HEK293 (cell line): ENCODE measurements at regions not wholly inside any gene's neighbourhood (a gene's known extent, or its start where the extent isn't known, plus 50 kb on each side); places are given as distances from the start of the nearest gene placed in this dataset.

Experiments used
- CTCF ChIA-PET: fragments of 350-600 bp; formaldehyde crosslinking; extraction: SDS; loops from one replicate; lab custom pipeline; 2021; ENCODE audit warnings: antibody characterized with exemption; lab: Yijun Ruan, JAX
- POLR2A ChIA-PET: fragments of 300-600 bp; formaldehyde crosslinking; extraction: SDS; loops from one replicate; lab custom pipeline; 2020; ENCODE audit warnings: antibody characterized with exemption, inconsistent platforms; lab: Yijun Ruan, JAX
- H3K27ac ChIP-seq: fragments of 200-500 bp; sonication (Bioruptor generic); 2 replicates; pipeline ENCODE4 v1.5.1; 2014; ENCODE audit warnings: low read depth, low read length, control low read depth, inconsistent platforms; ENCODE audit errors: extremely low read depth
- H3K36me3 ChIP-seq, 2 experiments: fragments of 200-500 bp in 1 of 2; sonication (Bioruptor generic) in 1 of 2; 1 replicate in 1 of 2; 2 replicates in 1 of 2; pipeline ENCODE4 v1.5.1; 2014 to 2017; ENCODE audit warnings: inconsistent platforms in 2 of 2, low read length in 2 of 2; ENCODE audit not compliant: control insufficient read depth in 2 of 2, insufficient read depth in 1 of 2
- H3K4me1 ChIP-seq: fragments of 200-500 bp; sonication (Bioruptor generic); 2 replicates; pipeline ENCODE4 v1.5.1; 2014; ENCODE audit warnings: mild to moderate bottlenecking, low read length, inconsistent platforms; ENCODE audit not compliant: control insufficient read depth, insufficient read depth
- H3K4me3 ChIP-seq: 2 replicates; pipeline ENCODE4 v1.5.1; 2011; ENCODE audit warnings: low read depth, mild to moderate bottlenecking, control low read depth, low read length, moderate library complexity
- H3K9me3 ChIP-seq: fragments of 200-500 bp; sonication (Bioruptor generic); 2 replicates; pipeline ENCODE4 v1.5.1; 2014; ENCODE audit warnings: low read depth, low read length, inconsistent platforms; ENCODE audit not compliant: control insufficient read depth, insufficient read depth
- KLF16 ChIP-seq: fragments of 450-650 bp; formaldehyde crosslinking; IDR thresholded peaks from 2 replicates; pipeline ENCODE4 v1.5.1; 2017; ENCODE audit warnings: missing biosample characterization, missing genetic modification characterization
- KLF8 ChIP-seq: fragments of 450-650 bp; formaldehyde crosslinking; IDR thresholded peaks from 2 replicates; pipeline ENCODE4 v1.5.1; 2016; ENCODE audit warnings: missing biosample characterization, missing genetic modification characterization
- MZF1 ChIP-seq: fragments of 450-650 bp; formaldehyde crosslinking; IDR thresholded peaks from 2 replicates; pipeline ENCODE4 v1.5.1; 2017; ENCODE audit warnings: missing biosample characterization, missing genetic modification characterization, borderline replicate concordance
- SCRT1 ChIP-seq: fragments of 450-650 bp; formaldehyde crosslinking; IDR thresholded peaks from 2 replicates; pipeline ENCODE4 v1.5.1; 2016; ENCODE audit warnings: missing biosample characterization, missing genetic modification characterization, borderline replicate concordance
- ZBTB48 ChIP-seq: fragments of 450-650 bp; formaldehyde crosslinking; IDR thresholded peaks from 2 replicates; pipeline ENCODE4 v1.5.1; 2016; ENCODE audit warnings: missing biosample characterization, missing genetic modification characterization
- ZBTB6 ChIP-seq: fragments of 450-650 bp; formaldehyde crosslinking; IDR thresholded peaks from 2 replicates; pipeline ENCODE4 v1.5.1; 2017; ENCODE audit warnings: missing biosample characterization, missing genetic modification characterization
- ZFP3 ChIP-seq: fragments of 450-650 bp; formaldehyde crosslinking; IDR thresholded peaks from 2 replicates; pipeline ENCODE4 v1.5.1; 2016; ENCODE audit warnings: low read depth, missing biosample characterization, missing genetic modification characterization
- ZFP41 ChIP-seq: fragments of 450-650 bp; formaldehyde crosslinking; IDR thresholded peaks from 2 replicates; pipeline ENCODE4 v1.5.1; 2016; ENCODE audit warnings: missing biosample characterization, missing genetic modification characterization, borderline replicate concordance
- ZNF140 ChIP-seq: fragments of 450-650 bp; formaldehyde crosslinking; IDR thresholded peaks from 2 replicates; pipeline ENCODE4 v1.5.1; 2016; ENCODE audit warnings: missing biosample characterization, missing genetic modification characterization
- ZNF223 ChIP-seq: fragments of 450-650 bp; formaldehyde crosslinking; IDR thresholded peaks from 2 replicates; pipeline ENCODE4 v1.5.1; 2016; ENCODE audit warnings: missing biosample characterization, missing genetic modification characterization
- ZNF335 ChIP-seq: fragments of 450-650 bp; formaldehyde crosslinking; conservative IDR thresholded peaks from 2 replicates; pipeline ENCODE4 v1.5.1; 2016; ENCODE audit warnings: missing biosample characterization, missing genetic modification characterization
- ZNF391 ChIP-seq: fragments of 450-650 bp; formaldehyde crosslinking; IDR thresholded peaks from 2 replicates; pipeline ENCODE4 v1.5.1; 2016; ENCODE audit warnings: low read depth, missing biosample characterization, missing genetic modification characterization, borderline replicate concordance
- ZNF521 ChIP-seq: fragments of 450-650 bp; formaldehyde crosslinking; IDR thresholded peaks from 2 replicates; pipeline ENCODE4 v1.5.1; 2017; ENCODE audit warnings: missing biosample characterization, mild to moderate bottlenecking, missing genetic modification characterization
- ZNF544 ChIP-seq: fragments of 450-650 bp; formaldehyde crosslinking; IDR thresholded peaks from 2 replicates; pipeline ENCODE4 v1.5.0; 2017; ENCODE audit warnings: missing biosample characterization, missing genetic modification characterization
- ZNF548 ChIP-seq: fragments of 450-650 bp; formaldehyde crosslinking; IDR thresholded peaks from 2 replicates; pipeline ENCODE4 v1.5.1; 2016; ENCODE audit warnings: missing biosample characterization, missing genetic modification characterization
- ZNF785 ChIP-seq: fragments of 450-650 bp; formaldehyde crosslinking; IDR thresholded peaks from 2 replicates; pipeline ENCODE4 v1.5.1; 2016; ENCODE audit warnings: missing biosample characterization, missing genetic modification characterization
- TF ChIP-seq, protein P1 (sequence below): fragments of 450-650 bp; formaldehyde crosslinking; IDR thresholded peaks from 2 replicates; pipeline ENCODE4 v1.5.1; 2016; ENCODE audit warnings: missing biosample characterization, missing genetic modification characterization

- no peak for TF ChIP-seq ZBTB6 (tag by site-specific recombination)
Measured at GRCh38 chr2:2644040-2644439, 313.0 kb upstream of the MYT1L start (continued).

- no peaks in the 10 kb centered on the region for H3K9me3 ChIP-seq
- CTCF ChIA-PET: no interaction called here
- H3K27ac ChIP-seq: no peak overlapping the region
- H3K4me3 ChIP-seq: no peak overlapping the region
- no peaks in the 10 kb centered on the region for H3K36me3 ChIP-seq
- TF ChIP-seq ZNF521 (tag by site-specific recombination) (no peak), KLF16 (tag by site-specific recombination) (no peak), SCRT1 (tag by site-specific recombination) (no peak), ZNF544 (tag by site-specific recombination) (no peak), ZNF140 (tag by site-specific recombination) (no peak), ZNF391 (tag by site-specific recombination) (no peak), ZFP41 (tag by site-specific recombination) (no peak), ZFP3 (no peak), ZNF335 (tag by site-specific recombination) (no peak), ZNF785 (tag by site-specific recombination) (no peak)
- TF ChIP-seq, protein P1, sequence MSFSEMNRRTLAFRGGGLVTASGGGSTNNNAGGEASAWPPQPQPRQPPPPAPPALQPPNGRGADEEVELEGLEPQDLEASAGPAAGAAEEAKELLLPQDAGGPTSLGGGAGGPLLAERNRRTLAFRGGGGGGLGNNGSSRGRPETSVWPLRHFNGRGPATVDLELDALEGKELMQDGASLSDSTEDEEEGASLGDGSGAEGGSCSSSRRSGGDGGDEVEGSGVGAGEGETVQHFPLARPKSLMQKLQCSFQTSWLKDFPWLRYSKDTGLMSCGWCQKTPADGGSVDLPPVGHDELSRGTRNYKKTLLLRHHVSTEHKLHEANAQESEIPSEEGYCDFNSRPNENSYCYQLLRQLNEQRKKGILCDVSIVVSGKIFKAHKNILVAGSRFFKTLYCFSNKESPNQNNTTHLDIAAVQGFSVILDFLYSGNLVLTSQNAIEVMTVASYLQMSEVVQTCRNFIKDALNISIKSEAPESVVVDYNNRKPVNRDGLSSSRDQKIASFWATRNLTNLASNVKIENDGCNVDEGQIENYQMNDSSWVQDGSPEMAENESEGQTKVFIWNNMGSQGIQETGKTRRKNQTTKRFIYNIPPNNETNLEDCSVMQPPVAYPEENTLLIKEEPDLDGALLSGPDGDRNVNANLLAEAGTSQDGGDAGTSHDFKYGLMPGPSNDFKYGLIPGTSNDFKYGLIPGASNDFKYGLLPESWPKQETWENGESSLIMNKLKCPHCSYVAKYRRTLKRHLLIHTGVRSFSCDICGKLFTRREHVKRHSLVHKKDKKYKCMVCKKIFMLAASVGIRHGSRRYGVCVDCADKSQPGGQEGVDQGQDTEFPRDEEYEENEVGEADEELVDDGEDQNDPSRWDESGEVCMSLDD (tag by site-specific recombination): no peak
- TF ChIP-seq, all 188 proteins: peak for 0
- POLR2A ChIA-PET: no interaction called here
- no peaks in the 10 kb centered on the region for H3K4me1 ChIP-seq
Measured at GRCh38 chr2:2642906-2643890, 312.1 kb upstream of the MYT1L start.

DNA sequence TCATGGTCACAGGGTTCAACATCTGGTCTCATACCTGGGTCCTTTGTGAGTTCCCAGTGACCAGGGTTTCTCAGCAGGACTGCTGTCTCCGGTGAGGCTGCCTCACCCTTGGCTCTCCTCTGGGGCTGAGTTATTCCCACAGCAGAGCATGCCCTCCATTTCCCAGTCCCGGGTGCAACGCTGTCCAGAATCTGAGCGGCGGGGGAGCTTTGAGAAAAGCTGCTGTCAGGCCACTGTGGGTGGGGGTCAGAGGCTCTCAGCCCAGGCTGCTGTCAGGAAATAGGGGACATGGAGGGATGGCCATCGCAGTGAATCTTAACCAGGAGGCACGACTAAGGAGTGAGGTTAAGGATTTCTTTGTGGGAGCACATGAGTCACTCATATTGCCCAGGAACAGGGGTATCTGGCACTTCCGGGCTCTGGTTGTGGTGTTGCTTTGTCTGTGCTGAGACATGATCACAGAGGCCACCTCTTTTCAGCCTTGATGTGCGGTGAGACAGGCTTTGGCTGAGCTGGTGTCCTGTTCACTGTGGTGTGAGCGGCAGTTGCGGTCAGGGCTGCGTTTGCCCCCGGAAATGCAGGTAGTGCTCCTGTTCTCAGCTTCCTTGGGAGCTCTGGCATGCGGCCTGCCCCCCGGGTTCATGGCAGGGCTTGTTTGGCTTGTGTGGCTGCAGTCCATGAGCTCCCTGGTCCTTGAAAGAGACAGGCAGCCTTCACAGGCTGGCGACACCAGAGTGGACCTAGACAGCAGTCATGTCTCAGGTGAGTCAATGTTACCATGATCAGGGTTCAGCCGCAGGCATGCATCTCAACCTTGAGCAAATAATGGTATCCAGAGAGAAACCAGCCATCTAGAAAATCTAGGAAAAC is 310.7 kb upstream of the MYT1L start:
- Histone ChIP-seq H3K4me1 (no peaks in the 10 kb centered on the region), H3K9me3 (no peaks in the 10 kb centered on the region), H3K4me3 (no peak overlapping the region)
- CTCF ChIA-PET: interaction anchor here (0.6 kb wide), 1 partner anchor 743 kb away, joined by 3 read pairs; no protein-coding TSS in a partner anchor
- TF ChIP-seq ZBTB48: no peak
- TF ChIP-seq, all 188 proteins: peak for 0
- POLR2A ChIA-PET: no interaction called here
- H3K27ac ChIP-seq: no peak overlapping the region
- no peaks in the 10 kb centered on the region for H3K36me3 ChIP-seq

- Histone ChIP-seq H3K9me3 (no peaks in the 10 kb centered on the region), H3K36me3 (no peaks in the 10 kb centered on the region), H3K4me1 (no peaks in the 10 kb centered on the region), H3K4me3 (no peak overlapping the region), H3K27ac (no peak overlapping the region)
- TF ChIP-seq KLF8 (no peak), MZF1 (tag by site-specific recombination) (no peak), ZNF548 (tag by site-specific recombination) (no peak), ZNF223 (no peak), SCRT1 (tag by site-specific recombination) (no peak)
- CTCF ChIA-PET: no interaction called here
- POLR2A ChIA-PET: no interaction called here
Measured at GRCh38 chr2:2640818-2641217, 309.7 kb upstream of the MYT1L start.
